ENCODE measurements at regions not wholly inside any gene's neighbourhood (a gene's known extent, or its start where the extent isn't known, plus 50 kb on each side); places are given as distances from the start of the nearest gene placed in this dataset.
A peak's percentile ranks its signal among the peaks of the same experiment; 100 is the strongest.
"Not testable (repeated sequence)": the region's sequence is repeated elsewhere in the genome, so short reads cannot be mapped to it uniquely, and the experiment has no call there.

DNA sequence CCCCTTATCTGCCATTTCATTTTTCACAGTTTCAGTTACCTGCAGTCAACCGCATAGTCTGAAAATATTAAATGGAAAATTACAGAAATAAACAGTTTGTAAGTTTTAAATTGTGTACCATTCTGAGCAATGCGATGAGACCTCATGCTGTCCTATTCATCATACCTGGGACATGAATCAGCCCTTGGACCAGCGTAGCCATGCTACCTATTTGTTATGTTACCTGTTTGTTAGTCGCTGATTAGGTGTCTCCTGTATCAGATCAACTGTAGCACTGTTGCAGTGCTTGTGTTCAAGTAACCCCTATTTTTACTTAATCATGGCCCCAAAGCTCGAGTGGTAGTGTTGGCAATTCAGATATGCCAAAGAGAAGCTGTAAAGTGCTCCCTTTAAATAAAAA, 492.2 kb upstream of the AADAT start:
- no peak for DNase-seq

DNA sequence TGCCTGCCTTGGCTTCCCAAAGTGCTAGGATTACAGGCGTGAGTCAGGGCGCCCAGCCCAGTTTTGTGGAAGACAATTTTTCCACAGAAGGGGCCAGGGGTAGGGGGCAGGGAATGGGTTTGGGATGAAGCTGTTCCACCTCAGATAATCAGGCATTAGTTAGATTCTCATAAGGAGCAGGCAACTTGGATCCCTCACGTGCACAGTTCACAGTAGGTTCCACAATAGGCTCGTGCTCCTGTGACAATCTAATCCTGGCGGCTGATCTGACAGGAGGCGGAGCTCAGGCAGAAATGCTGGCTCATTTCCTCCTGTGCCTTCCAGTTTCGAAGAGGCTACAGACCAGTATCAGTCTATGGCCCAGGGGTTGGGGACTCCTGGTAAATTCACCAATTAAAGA, 491.6 kb upstream of the AADAT start:
- no peak for DNase-seq

GRCh38 chr4:170580651-170581050, 490.9 kb upstream of the AADAT start:
- no peak for DNase-seq

DNA sequence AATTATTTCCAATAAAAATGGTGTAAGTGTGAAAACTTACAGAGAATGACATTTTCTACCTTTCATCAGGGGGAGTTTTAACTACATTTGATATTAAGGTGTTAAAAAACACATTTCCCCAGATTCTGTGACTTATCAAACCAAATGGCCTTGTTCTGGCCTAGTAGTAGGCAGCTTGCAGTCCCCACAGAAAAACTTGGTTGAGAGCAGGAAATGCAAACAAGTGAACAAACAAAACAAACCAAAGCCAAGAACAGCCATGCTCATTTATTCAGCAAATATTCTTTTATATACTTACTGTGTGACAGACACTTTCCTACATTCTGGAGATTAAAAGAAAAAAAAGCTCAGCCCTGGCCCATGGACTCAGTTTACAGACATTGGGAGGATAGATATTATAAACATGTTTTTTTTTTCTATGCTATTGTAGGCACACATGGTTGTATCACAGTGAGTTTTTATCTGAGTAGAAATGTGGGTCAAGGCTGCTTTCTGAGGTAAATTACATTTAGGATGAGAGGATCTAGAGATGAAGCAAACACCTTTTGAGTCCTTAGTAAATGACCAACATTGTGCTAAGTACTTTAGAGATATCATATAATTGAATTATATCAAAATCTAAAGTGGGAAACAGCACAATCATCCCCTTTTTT, 449.2 kb upstream of the AADAT start:
- no peak for DNase-seq

- no peak for DNase-seq
These were observed 440.3 kb upstream of the AADAT start for GRCh38 chr4:170529748-170530722.

DNA sequence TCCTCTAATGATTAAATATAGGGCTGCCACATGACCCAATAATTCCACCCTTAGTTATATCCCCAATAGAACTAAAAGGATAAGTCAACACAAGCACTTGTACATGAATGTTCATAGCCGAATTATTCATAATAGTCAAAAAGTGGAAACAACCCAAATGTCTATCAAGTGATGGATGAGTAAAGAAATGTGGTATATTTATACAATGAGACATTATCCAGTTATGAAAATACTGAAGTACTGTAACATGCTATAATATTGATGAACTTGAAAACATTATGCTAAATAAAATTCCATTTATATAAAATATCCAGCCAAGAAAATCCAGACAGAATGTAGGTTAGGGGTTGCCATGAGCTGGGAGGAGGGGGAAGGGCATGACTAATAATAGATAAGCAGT, 436.7 kb upstream of the AADAT start:
- DNase-seq = no peak

DNA sequence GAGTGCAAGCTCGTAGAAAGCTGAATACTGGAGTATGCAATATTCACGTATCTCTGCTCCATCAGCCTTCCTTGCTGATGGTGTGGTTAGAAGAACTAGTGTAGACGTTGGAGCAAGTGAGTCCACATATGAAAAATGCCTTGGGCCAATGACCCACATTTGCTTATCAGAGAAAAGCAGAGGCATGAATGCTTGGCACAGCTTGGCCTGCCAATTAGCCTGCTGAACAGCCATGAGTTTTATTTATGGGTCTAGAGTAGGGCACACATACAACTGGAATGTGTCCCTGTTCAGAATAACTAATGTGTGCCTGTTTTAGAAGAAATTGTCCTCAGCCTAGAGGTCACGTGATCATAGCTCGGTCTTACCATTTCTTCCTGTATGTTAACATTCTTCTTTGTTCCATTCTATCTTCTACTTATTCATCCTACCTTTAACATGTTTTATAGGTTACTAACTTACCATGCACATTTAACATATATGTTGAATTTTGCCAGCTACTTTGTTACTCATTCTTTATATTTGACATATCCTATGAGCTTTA, 432.7 kb upstream of the AADAT start:
- no peak for DNase-seq

DNA sequence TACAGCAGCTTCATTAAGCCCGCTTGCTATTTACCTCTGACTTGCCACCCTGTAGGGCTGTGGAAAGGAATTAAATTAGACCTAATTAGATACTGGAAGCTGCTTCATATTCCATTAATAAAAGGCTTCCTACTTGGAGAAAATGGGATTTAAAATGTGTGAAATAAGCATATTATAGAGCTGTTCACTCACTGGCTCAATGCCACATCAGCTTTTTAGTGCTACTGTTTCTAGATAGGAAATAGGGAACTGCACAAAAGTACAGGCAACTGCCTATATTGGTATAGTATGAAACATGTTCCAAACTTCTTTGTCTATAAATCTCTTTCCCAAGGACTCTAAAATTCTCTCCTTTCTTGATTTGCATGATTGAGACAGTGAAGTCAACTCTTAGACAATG, 407.9 kb upstream of the AADAT start:
- DNase-seq = no peak

GRCh38 chr4:170497112-170497511, 407.4 kb upstream of the AADAT start:
- peak; percentile 60 for DNase-seq

DNA sequence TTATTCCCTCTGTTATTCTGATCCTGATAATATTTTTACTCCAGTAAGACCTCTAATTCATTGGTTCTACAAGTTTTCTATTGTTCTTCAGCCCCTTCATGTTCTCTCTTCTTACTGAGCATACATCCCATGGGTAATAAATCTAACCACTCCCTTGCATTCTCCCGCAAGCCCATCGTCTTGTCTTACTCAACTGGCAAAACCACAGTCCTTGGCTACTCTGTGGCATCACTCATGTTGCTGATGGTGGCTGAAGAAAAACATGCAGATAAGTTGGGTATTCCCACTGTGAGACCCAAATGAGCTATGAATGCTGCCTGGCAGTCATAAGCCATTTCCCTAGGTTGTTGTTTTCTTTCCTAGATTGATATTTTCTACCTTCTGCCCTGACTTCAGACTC, 402.2 kb upstream of the AADAT start:
- no peak for DNase-seq

DNA sequence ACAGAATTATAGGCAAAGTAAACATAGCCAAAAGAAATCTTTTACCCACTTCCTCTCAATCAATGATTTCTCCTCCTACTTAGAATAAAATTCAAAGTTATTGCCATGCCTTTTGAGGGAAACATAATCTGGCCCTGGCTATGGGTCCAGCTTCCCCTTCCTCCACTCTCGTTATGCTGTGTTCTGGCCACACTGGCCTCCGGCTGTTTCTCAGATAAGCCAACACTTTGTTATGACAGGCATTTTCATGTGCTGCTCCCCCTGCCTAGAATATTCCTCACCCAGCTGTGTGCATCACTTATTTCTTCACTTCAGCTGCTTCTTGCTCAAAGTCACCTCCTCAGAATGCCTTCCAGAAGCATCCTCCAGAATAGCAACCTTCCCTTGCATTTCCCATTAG, 386.6 kb upstream of the AADAT start:
- DNase-seq = no peak

DNA sequence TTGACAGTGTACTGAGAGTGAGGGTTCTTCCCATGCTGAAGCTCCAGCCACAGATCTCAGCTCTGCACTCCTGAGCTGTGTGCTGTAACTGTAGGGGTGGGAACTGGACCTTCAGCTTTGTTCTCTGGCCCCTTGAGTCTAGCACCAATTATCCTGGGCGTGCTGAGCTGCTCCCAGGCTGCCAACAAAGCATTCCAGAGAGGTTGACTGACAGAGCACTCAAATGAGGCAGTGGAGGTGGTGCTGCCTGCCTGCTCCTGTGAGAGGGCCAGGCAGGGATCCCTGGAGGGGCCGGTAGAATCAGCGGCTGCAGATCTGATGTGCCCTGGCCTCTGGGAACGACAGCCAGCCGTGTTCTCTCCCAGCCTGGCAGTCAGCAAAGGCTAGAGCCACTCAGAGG, 375.7 kb upstream of the AADAT start:
- DNase-seq = no peak

DNA sequence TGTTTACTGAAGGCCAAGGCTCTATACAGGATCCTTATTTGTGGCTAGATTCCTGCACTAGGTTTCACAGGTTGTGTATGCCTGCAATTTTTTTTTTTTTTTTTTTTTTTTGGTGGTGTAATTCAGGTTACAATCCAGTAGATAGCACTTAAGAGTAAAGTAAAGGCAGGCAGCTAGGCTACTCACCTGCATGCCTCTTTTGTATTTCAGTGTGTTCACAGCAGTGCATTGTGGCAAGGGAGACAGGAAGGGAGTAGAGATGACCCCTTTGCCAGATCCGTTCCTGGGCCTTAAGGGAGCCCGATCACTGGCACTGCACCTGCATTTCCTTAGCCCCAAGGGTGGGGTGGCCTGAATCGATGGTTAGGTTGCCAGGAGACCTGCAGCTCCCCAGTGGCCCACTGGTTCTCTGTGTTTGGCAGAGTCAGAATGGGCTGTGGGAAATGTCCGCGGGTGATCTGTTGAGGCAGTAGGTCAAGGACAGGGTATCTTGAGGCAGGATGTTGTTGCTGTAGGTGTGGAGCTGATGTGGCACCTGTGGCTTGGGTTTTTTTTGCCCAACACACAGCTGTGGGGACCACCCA, 374.9 kb upstream of the AADAT start:
- no peak for DNase-seq

- DNase-seq = no peak
These were observed 357.0 kb upstream of the AADAT start for GRCh38 chr4:170446782-170447181.

- not testable (repeated sequence) for DNase-seq
These were observed 351.4 kb upstream of the AADAT start for GRCh38 chr4:170441146-170441545.

DNA sequence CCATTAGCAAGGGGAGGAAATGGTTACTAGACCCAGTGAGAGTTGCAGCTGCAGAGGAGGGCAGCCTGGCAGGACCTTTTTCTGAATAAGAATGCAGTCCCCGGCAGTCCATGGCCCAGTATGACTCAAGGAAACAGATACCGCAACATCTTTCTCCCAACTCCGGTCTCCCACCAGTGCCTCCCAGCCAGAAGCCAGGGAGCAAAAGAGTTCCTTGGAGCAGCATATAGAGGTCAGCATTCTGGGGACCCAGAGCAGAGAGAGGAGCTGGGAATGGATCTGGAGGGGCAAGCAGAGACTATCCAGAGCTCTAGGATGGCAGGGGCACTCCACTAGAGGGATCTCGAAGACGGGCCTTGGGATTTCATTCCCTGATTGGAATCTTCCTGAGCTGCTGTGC, 339.2 kb upstream of the AADAT start:
- DNase-seq = no peak

DNA sequence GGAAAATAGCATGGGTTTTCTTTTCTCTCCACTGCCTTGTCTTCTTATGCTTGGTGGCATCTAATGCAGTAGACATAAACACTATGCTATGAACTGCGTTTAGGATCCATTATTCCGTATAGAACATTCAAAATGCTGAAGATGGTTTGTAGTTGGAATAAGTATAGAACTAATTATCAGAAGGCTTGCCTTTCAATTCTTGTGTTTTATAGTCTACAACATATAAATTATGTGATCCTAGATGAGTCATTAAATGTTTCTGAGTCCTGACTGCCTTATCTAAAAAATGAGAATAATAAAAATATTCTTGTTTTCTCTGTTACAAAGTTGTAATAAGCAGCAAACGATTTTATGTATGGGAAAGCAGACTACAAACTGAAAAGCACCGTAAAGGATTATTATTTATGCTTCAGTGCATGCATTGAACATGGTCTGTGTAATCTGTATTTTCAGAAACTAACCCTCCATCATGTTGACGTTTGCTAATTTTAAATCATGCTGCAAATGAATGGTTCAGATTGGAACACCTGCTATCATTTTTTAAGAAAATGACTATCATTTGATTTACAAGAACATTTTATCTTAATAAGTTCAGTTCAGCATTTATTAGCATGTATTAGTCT, 335.9 kb upstream of the AADAT start:
- no peak for DNase-seq

DNA sequence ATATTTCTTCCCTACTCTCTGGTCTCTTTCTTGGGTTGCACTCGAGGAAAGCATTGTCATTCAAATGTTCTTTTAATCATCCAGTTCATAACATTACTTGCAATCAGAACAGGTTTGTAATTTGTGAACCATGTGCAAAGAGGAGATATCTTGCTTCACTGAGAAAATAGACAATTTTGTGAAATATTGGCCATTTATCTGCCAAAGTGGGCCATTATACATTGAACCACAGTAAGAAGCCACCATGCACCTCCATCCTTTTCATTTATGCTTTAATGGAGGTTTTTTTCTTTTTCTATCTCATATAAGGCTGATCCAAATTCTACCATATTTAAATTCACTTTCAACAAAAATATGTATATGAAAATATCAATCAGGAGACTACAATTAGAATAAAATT, 335.3 kb upstream of the AADAT start:
- DNase-seq = no peak

DNA sequence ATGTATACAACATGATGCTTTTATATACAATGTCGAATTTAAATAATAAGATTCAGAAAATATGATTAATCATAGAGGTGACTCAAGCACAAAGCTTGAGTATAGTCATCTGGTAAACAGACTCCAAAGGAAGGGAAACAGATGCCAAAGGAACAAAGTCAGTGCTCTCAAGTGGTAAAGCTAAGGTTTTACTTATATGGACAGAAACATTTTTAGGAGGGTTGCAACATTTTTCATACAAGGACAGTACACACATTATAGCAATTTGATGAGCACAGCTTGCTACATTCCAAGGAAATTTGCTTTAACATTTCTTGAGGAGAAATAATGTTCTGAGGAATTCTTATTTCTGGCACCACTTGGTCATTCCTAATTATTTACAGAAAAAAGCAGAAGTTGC, 333.4 kb upstream of the AADAT start:
- DNase-seq = no peak

DNA sequence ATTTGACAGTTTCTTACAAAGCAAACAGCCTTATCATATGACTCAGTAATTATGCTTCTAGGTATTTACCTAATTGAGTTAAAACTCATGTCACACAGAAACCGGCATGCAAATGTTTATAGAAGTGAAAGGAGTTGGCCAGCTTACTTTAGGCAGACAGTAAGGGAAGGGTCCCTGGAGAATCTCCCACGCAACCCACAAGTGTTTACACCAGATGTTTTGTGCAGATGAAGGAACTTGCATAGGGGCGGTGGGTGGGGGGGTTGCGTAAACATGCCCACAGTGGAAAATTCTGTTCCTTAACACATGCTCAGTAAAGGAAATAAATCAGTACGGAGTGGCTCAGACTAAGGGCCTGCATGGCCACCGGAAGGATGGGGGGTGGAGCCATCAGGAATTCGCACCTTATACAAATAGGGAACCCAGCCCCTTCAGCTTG, 330.5 kb upstream of the AADAT start:
- DNase-seq = no peak

DNA sequence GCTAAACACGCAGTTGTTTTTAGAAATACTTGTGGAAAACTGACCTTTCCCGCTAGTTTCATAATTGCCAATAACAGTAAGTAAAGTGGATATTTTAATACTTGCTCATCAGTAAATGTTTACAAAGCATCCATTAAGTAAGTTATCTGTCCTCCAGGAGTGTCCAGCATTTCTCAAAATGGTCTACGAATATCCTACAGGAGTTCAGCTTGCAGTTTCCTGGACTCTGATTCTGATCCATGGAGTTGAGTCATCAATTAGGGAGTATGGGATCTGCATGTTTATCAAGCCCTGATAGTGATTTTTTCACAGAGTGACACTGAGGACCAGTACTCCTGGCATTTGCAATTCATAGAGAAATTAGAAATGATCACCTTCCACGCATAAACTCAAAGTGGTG, 325.2 kb upstream of the AADAT start:
- no peak for DNase-seq

- no peak for DNase-seq
These were observed 324.6 kb upstream of the AADAT start for GRCh38 chr4:170414360-170414759.

All from left kidney (tissue), 1 donor.